ENCODE measurements at regions not wholly inside any gene's neighbourhood (a gene's known extent, or its start where the extent isn't known, plus 50 kb on each side); places are given as distances from the start of the nearest gene placed in this dataset.

DNA sequence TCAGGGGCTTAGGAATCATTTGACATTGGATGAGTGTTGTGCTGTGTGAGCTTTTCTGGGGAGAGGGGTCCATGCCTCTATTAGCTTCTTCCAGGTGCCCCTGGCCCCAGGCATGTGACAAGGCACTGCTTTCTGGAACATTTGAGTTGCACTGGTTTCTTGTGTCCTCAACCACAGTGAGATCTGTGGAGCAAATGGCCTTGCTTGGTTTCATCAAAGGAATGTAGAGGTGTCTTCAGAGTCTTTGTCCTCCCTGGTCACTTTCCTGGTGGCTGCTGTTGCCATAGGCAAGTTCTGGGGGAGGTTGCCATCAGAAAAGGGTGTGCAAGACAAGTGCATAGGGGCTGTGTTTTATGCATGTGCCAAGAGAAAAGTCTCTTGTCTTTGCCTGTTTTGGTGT, 157.5 kb downstream of the MACROH2A1 start:
- Histone ChIP-seq H3K4me1 (peaks cover 38% of the 10 kb centered on the region), H3K4me3 (ENCODE audit: low read depth, low read length) (no peak overlapping the region), H3K36me3 (no peaks in the 10 kb centered on the region), H3K9me3 (no peaks in the 10 kb centered on the region), H3K27me3 (no peaks in the 10 kb centered on the region)
- DNase-seq, result peak; percentile 3
- TF ChIP-seq, protein P1, sequence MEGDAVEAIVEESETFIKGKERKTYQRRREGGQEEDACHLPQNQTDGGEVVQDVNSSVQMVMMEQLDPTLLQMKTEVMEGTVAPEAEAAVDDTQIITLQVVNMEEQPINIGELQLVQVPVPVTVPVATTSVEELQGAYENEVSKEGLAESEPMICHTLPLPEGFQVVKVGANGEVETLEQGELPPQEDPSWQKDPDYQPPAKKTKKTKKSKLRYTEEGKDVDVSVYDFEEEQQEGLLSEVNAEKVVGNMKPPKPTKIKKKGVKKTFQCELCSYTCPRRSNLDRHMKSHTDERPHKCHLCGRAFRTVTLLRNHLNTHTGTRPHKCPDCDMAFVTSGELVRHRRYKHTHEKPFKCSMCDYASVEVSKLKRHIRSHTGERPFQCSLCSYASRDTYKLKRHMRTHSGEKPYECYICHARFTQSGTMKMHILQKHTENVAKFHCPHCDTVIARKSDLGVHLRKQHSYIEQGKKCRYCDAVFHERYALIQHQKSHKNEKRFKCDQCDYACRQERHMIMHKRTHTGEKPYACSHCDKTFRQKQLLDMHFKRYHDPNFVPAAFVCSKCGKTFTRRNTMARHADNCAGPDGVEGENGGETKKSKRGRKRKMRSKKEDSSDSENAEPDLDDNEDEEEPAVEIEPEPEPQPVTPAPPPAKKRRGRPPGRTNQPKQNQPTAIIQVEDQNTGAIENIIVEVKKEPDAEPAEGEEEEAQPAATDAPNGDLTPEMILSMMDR (IDR thresholded peaks at IDR 0.05; ENCODE audit: low read depth, low read length), result no peak

DNA sequence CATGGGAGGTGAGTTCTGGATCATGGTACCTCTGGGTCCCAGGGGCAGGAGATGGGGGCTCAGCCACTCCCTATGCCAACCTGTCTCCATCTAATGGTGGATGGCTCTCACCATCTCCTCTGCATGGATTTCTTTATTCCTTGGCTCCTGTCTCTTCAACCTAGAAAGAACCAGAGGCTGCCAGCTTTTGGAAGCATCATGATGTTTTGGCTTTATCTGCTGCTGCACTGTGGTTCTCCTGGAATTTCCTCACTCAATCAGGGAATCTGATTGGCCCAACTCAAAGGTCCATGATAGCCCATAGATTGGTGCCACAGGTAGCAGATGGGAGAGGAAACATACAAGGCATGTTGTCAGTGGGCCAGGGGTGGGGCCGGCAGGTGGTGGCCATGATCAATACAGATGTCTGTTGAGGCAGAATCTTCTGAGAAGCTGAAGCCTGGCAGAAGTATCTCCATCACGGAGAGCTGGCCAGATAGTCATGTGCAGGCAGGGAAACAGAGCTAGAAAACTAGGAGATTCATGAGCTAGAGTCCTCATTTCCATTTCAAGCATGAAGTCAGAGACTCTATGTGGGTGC, 158.2 kb downstream of the MACROH2A1 start:
- Histone ChIP-seq H3K4me3 (ENCODE audit: low read depth, low read length) (no peak overlapping the region), H3K9me3 (no peaks in the 10 kb centered on the region), H3K36me3 (no peaks in the 10 kb centered on the region), H3K27me3 (no peaks in the 10 kb centered on the region), H3K4me1 (peaks cover 34% of the 10 kb centered on the region)
- TF ChIP-seq, protein P1 (IDR thresholded peaks at IDR 0.05; ENCODE audit: low read depth, low read length), result no peak
- DNase-seq, result peak; percentile 1

DNA sequence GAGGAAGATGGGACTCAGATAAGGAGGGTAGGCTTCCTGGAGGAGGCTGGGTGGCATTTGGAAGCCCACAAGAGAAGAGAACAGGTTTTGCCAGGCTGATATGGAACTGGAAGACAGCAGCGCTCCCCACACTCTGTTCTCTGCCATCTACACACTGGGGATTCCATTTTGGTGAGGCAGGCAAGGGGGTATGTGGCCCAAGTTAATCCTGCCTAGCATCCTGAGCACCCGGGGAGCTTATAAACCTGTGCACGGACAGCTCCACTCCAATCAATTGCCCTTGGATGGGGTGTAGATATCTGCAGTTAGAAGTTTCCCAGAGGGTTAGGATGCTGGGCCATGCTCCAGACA, 158.8 kb downstream of the MACROH2A1 start:
- Histone ChIP-seq H3K27me3 (no peaks in the 10 kb centered on the region), H3K4me1 (peaks cover 30% of the 10 kb centered on the region), H3K36me3 (no peaks in the 10 kb centered on the region), H3K4me3 (ENCODE audit: low read depth, low read length) (no peak overlapping the region), H3K9me3 (no peaks in the 10 kb centered on the region)
- no peak for DNase-seq
- TF ChIP-seq, protein P1 (IDR thresholded peaks at IDR 0.05; ENCODE audit: low read depth, low read length), result no peak

DNA sequence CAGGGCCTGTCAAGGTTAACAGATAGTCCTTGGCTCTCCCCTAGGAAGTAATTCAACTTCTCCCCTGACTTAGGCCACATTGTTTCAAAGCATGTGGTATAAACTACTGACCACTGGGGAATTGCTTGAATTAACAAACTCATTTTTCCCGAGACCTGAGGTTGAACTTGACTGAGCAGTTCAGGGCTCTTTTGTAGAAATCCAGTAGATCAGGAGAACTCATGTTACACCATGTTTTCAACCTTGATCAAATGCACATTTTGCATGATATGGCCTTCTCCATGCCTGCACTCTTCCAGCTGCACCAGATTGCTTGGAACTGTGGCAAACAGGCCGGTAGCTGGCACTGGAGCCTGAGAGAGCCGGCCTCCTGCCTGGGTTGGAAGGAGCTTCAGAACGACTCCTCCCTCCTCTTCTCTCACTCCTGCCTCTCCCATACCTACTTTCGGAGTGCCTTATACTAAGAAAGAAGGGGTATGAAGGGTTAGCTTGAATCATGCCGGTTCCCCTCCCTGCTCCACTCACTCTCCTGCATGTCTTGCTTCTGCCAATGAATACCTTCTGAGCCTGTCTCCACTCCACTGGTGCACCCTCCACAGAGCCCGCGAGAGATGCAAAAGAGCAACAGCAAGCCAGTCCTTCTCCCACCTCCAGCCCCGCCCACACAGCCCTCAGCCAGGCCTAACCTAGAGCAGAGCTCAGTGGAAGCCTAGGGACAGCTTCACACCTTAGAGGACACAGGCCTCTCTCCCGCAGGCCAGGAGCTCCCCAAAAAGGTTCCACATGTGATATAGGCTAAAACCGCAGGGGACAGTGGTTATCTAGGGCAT, 159.4 kb downstream of the MACROH2A1 start:
- H3K9me3 ChIP-seq, result no peaks in the 10 kb centered on the region
- H3K27me3 ChIP-seq, result no peaks in the 10 kb centered on the region
- H3K4me3 ChIP-seq (ENCODE audit: low read depth, low read length), result no peak overlapping the region
- TF ChIP-seq, protein P1 (IDR thresholded peaks at IDR 0.05; ENCODE audit: low read depth, low read length), result no peak
- peak; percentile 45 for DNase-seq
- no peaks in the 10 kb centered on the region for H3K36me3 ChIP-seq
- peaks cover 31% of the 10 kb centered on the region for H3K4me1 ChIP-seq

DNA sequence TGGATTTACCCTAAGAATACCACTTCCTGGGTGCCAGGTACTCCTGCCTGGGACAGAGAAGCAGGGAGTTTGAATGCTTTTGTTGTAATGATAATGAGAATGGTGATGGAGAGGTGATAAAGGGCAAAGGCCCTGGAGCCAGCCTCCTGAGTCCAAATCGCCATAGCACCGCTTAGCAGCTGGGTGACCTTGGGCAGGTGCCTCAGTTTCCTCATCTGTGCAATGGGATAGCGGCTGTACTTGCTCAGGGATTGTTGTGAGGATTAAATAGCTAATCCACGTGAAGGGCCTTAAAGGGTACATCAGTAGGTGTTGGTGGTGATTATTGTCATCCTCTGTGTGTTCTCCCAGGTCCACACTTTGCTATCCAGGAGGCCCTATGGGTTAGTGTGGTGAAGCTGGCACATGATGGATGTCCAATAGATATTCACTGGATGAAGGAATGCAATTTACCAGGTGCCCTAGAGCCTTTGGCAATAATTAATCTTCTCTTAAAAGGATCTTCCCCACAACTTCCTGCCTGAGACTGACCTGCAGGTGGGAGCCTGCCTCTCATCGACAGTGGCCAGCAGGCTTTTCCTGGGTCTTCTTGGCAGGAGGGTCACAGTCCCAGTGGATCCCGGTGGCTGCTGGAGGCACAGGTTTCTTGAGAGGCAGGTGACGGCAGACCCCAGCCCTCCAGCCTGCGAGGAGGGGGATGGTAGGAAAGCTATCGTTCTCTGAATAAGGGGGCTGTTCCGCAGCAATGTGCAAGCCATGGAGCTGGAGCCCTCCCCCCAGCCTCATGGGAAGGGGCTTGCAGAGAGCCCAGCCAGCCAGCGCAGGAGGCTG, 160.2 kb downstream of the MACROH2A1 start:
- peak; percentile 6 for DNase-seq
- Histone ChIP-seq H3K4me1 (peaks cover 33% of the 10 kb centered on the region), H3K9me3 (no peaks in the 10 kb centered on the region), H3K4me3 (ENCODE audit: low read depth, low read length) (no peak overlapping the region), H3K27me3 (no peaks in the 10 kb centered on the region), H3K36me3 (no peaks in the 10 kb centered on the region)
- TF ChIP-seq, protein P1 (IDR thresholded peaks at IDR 0.05; ENCODE audit: low read depth, low read length), result no peak
